Transverse colon (tissue), 4 donors: ENCODE measurements at regions not wholly inside any gene's neighbourhood (a gene's known extent, or its start where the extent isn't known, plus 50 kb on each side); places are given as distances from the start of the nearest gene placed in this dataset.

ENCODE experiments used
- POLR2AphosphoS5 ChIP-seq, 3 donors: sonication (generic); formaldehyde crosslinking; IDR thresholded peaks; one replicate each; pipeline ENCODE4 v1.6.1; 2016; ENCODE audit warnings: antibody characterized with exemption in 3 of 3
- TF ChIP-seq, protein P1 (sequence below), 5 experiments: fragments of 200-600 bp in 3 of 5; fragments of 450-650 bp in 2 of 5; sonication (generic) in 3 of 5; IDR thresholded peaks; 1 replicate in 2 of 5; 2 replicates in 3 of 5; pipeline ENCODE4 v1.5.1; 2016 to 2017; ENCODE audit warnings: antibody characterized with exemption in 5 of 5, inconsistent platforms in 3 of 5, mild to moderate bottlenecking in 2 of 5, moderate library complexity in 1 of 5

DNA sequence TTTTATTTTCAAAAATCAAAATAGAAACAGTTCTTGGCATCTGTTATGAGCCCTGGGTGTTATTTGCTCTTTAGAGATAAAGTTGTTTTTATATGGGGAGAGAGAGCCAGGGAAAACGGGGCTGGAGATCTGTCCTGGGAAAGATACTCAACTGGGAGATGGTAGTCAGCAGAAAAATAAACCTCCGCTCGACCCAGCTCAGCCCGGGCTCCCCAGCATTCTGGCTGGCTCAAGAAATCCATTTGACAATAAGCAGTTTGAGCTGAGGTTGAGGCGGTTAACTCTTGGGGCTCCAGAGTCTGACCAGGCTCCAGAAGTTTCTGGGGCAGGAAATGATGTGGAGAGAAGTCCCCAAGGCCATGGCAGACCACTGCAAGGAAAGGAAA lies 151.9 kb downstream of the IRX5 start:
- TF ChIP-seq, protein P1, sequence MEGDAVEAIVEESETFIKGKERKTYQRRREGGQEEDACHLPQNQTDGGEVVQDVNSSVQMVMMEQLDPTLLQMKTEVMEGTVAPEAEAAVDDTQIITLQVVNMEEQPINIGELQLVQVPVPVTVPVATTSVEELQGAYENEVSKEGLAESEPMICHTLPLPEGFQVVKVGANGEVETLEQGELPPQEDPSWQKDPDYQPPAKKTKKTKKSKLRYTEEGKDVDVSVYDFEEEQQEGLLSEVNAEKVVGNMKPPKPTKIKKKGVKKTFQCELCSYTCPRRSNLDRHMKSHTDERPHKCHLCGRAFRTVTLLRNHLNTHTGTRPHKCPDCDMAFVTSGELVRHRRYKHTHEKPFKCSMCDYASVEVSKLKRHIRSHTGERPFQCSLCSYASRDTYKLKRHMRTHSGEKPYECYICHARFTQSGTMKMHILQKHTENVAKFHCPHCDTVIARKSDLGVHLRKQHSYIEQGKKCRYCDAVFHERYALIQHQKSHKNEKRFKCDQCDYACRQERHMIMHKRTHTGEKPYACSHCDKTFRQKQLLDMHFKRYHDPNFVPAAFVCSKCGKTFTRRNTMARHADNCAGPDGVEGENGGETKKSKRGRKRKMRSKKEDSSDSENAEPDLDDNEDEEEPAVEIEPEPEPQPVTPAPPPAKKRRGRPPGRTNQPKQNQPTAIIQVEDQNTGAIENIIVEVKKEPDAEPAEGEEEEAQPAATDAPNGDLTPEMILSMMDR (IDR thresholded peaks at IDR 0.05) = no peak
- TF ChIP-seq POLR2AphosphoS5 (IDR thresholded peaks at IDR 0.05) = no peak
